HG03558 (cell line): ENCODE measurements at regions not wholly inside any gene's neighbourhood (a gene's known extent, or its start where the extent isn't known, plus 50 kb on each side); places are given as distances from the start of the nearest gene placed in this dataset.
"Not testable (repeated sequence)": the region's sequence is repeated elsewhere in the genome, so short reads cannot be mapped to it uniquely, and the experiment has no call there.

Source experiments
- ATAC-seq: cut with Tn5 transposase; IDR thresholded peaks from one replicate; pipeline ENCODE4 v1.9.1; 2021; ENCODE audit warnings: moderate number of reproducible peaks; ENCODE audit not compliant: unreplicated experiment; ENCODE audit errors: extremely low read depth

DNA sequence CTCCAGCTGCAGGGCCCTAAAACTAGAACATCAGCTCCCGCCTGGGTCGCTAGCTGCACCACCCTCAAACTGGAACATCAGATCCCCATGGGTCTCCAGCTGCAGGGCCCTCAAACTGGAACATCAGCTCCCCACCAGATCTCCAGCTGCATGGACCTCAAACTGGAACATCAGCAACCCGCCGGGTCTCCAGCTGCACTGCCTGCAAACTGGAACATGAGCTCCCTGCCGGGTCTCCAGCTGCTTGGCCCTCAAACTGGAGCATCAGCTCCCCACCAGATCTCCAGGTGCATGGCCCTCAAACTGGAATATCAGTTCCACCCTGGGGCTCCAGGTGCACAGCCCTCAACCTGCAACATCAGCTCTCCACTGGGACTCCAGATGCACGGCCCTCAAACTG lies 82.7 kb downstream of the TFRC start:
- not testable (repeated sequence) for ATAC-seq

DNA sequence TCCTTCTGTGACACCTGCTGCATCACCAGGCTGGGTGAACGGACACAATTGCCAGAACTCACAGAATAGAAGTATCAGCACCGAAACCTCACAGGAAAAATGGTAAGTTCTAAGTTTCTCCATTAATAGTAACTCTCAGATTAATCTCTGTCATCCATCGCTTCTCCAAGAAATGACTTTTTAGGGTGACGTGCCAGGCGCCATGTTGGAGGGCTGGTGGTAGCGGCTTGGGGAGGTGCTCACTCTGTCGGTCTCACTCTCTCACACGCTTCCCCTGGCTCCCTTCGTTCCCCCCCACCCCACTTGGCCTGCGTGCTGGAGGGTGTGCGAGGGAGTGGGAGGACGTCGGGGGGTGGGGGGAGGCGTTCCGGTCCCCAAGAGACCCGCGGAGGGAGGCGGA lies 85.6 kb downstream of the TFRC start:
- not testable (repeated sequence) for ATAC-seq

DNA sequence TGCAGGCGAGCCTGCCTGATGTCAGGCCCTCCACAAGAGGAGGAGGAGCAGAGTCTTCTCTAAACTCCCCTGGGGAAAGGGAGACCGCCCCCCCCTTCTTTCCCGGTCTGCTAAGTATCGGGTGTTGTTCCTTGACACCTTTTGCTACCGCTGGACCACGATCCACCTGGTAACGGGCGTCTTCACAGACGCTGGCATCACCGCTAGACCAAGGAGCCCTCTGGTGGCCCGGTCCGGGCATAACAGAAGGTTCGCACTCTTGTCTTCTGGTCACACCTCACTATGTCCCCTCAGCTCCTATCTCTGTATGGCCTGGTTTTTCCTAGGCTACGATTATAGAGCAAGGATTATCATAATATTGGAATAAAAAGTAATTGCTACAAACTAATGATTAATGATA lies 86.0 kb upstream of the TNK2 start:
- ATAC-seq, result not testable (repeated sequence)

DNA sequence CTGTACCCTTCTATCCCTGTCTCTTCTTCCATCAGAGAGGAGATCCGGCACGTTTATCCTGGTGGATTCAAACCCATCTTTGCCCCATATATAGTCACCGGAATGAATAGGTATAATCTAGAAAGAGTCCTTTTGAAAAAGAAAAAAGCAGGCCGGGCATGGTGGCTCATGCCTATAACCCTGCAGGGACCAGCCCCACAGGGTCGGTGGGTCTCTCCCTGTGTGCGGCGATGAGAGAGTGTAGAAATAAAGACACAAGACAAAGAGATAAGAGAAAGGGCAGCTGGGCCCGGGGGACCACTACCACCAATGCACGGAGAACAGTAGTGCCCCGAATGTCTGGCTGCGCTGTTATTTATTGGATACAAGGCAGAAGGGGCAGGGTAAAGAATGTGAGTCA lies 85.3 kb upstream of the TNK2 start:
- not testable (repeated sequence) for ATAC-seq

DNA sequence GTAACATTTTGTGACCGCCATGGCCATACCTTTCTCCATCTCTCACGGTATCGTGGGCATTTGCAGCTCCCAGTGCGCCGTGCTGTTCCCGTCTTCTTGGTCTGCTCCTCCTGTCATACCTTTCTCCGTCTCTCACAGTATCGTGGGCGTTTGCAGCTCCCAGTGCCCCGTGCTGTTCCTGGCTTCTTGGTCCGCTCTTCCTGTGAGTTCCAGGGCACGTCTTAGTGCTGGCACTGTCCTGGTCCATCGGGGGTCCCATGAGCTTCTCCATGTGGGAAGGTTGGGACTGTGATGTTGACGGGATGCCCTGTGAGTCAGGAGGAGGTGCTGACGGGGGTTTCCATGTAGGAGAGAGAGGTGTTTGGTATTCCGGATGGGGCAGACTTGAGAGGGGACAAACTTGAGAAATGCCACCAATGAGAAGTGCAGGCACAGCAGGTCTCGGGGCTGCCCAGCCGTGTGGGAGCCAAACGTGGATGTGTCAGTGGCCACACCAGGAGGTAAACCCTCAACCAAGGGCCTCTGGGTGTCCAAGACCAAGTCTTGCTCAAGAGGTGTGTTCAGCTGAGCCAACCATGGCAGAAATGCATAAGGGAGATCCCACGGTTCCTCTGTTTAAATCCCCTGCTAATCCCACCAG lies 84.7 kb upstream of the TNK2 start:
- ATAC-seq, result not testable (repeated sequence)

DNA sequence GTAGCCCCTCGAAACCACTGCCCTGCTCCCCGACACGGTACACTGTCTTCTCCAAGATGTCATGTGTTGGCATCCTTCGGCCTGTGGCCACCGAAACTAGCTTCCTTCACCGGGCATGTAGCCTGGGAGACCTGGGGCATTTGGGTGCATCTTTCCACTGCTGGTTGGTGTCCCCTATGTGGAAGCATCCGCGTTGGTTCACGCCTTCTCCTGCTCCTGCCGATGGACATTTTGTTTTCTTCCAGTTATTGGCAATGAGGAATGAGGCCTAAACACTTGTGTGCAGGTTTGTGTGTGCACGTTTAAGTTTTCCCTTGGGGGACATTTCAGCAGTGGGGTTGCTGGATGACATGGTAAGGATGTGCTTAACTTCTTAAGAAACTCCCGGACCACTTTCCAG lies 83.6 kb upstream of the TNK2 start:
- not testable (repeated sequence) for ATAC-seq

DNA sequence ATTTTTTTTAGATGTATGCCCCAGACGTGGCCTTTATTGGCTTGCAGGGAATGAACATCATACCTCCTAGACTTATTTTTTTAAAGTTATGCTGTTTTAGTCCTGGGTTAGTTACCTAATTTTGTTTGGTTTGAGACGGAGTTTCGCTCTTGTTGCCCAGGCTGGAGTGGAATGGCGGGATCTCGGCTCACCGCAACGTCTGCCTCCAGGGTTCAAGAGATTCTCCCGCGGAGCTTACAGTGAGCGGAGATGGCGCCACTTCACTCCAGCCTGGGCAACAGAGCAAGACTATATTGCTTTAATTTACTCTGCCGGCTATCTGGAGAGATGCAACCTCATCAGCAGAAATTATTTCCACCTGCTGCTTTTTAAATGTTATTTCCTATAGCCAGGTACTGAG lies 82.9 kb upstream of the TNK2 start:
- not testable (repeated sequence) for ATAC-seq

DNA sequence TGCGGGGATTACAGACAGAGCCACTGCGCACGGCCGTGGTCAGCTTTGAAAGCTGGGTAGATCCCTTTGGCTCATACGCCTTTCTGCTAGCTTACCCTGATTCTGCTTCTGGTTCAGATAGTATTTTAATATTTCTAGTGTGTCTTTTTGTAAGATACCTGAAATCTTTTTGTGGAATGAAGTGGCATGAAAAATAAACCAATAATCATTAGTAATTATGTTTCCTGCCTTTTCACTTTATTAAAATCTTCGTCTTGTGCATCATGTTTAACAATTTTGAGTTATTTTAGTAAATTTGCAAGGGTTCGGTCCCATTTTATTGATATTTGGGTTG lies 82.5 kb upstream of the TNK2 start:
- ATAC-seq, result not testable (repeated sequence)

DNA sequence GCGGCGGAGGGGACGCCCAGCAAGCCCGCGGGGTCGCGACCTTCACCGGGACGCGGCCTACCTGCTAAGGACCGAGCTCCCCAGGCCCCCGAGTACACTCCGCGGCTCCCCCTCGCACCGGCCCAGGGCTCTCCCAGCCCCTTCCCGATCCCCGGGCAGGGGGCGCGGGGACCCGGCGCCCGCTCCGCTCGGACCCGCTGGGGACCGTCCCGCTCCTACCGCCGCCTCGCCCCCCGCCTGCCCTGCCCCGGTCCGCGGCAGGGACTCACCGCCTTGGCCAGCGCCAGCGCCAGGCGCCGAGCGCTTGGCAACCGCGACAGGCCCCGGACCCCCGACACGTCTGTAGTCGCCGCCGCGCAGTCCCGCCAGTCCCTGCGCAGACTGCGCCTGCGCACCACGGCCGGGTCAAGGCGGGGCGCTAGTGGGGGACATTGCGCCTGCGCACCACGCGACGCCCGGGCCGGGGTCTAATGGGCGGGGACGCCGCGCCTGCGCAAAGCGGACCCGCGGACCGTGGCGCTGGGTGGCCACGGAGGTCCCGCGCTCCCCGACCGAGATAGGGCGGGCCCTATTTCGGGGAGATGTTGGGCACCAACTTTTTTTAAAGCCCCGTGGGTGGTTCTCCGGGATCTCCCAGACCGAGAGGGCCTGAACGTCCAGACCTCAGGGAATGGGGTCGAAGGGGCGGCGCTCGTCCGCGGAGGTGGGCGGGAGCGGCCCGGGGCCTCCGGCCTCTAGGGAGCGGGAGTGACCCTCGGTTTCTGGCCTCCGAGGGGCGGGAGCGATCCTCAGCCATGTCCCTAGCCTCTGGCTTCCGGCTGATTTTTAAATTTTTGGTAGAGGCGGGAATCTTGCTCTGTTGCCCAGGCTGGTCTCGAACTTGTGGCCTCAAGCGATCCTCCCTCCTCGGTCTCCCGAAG lies 81.8 kb upstream of the TNK2 start:
- peak; percentile 51 for ATAC-seq

DNA sequence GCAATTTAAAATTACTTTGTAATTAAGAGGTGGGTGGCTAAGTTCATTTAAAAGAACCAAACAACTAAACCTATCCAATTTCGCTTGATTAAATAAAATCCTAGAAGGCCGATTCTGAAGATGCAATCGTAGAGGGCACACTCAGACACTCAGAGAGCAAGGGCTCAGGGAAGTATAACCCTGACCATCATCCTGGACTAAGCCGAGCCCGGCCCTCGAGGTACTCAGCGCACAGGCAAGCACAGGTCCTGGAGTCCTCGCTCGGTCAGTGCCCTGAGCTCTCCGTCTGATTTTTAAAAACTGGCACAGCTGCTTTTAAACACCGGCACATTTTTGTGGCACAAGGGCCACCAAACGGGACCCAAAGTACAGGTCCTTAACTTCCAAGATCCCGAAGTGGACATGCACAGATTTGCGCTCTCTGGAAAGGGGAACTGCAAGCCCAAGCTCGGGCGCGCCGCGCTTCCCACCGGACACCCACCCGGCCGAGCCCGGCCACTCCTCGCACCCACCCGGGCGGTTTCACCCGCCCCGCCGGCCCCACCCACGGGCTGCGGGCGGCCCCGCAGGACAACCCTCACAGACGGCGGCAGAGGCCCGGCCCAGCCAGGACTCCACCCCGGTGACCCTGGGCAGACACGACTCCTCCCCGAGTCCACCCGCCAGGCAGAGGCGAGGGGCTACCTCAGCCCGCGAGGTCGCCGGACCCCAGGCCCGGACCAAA lies 81.0 kb upstream of the TNK2 start:
- peak; percentile 33 for ATAC-seq

DNA sequence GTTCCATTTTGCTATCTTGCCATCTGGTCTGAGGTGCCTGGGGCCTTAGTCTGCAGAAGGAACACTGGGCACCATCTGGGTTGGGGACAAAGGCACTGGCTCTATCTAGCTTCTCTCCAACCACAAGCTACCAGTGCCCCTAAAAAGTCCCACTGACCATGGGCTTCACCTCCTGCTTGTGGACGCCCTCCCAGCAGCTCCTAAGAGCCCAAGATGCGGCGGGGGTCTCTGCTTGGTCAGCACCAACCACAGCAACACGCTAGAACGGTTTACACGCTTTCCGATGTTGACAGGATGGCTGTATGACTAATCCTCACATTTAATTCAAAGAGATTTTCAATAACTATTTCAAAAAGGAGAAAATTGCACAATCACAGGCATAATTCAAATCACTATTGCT lies 80.4 kb upstream of the TNK2 start:
- not testable (repeated sequence) for ATAC-seq

DNA sequence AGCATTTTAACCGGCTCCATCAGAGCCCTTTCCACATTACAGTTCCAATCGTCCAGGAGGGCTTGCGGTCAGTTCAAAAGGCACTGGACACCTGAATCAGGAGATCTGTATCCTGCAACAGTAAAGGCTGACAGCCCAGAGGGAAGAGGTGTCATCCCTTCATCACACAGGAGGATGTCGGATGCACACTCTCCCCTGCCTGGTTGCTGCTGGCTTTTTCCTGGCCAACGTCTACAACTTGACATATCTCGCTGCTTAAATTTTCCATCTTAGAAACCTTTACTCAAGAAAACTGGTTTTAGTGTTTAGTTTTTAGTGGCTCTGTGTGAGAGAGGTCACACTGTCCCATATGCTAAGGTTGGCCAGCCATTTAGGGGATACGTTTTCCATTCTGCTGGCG lies 78.7 kb upstream of the TNK2 start:
- not testable (repeated sequence) for ATAC-seq

DNA sequence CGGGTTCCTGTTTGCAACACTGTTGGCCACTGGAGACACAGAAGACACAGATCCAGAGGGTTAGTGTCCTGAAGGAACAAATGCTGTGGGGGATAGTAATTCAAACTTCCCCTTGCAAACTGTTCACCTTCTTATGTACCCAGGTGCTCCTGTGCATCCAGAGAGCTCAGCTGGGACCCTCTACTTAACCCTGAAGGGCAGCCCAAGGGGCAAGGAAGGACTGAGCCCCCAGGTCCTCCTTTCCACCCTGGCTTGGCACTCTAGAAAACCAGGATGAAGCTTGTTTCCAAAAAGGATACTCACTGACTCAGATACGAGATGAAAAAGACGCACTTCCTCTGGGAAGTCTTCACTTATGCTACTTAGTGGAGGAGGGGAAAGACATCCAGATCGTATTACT lies 78.2 kb upstream of the TNK2 start:
- ATAC-seq, result not testable (repeated sequence)

DNA sequence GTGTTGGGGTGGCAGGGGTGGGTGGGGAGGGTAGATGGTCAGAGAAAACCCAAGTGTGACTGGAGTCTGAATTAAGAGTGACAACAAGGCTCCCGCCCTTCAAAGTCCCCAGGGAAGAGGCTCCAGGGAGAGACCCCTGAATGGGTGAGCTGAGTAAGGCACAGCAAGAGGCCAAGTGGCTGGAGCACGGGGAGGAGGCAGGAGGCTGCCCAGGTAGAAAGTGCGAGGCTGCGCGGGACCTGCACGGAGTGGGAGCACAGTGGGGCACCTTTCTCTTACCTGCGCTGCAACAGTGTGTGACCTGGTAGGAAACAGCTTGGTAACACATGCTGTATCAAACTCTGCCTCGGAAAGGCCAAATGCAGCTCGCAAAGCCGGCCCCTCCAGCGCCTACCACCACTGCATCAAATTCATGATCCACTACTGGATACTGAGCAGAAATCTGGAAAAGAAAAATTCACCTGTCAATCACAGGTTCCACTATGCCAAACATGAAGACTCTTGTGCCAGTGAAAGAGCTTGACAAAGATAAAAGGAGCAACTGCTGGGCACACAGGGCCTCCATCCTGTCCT lies 77.1 kb upstream of the TNK2 start:
- not testable (repeated sequence) for ATAC-seq

DNA sequence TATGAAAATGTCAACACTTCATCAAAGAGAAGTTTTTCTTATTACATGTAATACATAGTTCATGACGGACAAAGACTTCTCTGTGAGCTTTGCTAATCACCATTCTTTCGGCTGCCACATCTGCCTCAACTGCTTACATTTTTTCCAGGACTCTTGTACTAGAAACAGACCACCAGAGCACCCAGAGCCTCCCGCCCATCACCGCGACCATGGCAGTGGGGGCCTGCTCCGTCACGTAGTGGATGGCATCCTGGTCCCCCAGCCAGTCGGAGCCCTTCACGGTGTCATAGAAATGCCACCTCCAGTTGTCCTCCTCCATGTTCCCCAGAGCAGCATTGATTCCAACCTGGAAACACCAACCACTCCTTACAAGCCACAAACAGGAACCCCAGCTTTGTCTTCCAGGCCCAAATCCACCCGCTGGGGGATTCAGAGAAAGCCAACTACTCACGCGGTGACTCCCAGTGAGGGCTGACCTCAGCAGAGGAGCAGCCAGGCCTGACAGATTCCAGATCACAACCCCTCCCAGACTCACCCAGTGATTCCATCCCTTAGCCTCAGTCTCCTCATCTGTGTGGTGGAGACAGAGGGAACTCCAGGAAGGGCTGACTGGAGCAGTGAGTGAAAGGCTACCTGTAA lies 76.2 kb upstream of the TNK2 start:
- not testable (repeated sequence) for ATAC-seq

DNA sequence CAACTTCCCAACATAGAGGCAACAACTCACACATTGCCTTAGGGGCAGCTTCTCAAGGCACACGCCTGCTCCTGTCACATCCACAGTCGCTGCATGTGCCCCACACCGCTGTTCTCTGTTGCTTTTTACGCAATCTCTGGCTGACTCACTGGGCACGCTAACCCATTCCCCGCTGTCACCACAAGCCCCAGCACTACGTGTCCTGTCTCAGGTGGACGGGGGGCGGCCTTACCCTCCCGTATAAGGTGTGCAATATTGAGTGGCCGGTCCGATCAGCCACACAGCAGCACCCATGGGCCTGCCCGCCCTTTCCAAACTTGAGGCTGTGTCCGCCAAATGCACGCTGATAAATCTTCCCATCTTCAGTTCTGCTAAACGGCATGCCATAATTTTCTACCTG lies 75.5 kb upstream of the TNK2 start:
- ATAC-seq, result not testable (repeated sequence)

DNA sequence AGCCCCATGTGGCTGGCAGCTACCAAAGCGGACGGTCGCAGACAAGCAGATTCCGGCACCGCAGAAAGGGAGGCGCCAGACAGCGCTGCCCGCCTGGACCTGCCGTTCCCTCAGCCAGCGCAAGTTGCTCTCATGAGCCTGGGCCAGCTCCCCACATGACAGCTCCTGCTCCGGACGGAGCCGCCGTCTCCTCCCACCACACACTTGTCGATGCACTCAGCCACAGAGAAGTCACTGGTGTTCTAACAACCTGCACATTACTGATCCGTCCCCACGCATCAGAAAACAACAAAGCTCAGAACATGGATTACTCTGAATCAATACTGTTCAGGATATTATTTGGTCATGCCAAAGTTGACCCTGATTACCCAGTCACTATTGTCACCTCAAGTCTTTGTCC lies 74.4 kb upstream of the TNK2 start:
- not testable (repeated sequence) for ATAC-seq

DNA sequence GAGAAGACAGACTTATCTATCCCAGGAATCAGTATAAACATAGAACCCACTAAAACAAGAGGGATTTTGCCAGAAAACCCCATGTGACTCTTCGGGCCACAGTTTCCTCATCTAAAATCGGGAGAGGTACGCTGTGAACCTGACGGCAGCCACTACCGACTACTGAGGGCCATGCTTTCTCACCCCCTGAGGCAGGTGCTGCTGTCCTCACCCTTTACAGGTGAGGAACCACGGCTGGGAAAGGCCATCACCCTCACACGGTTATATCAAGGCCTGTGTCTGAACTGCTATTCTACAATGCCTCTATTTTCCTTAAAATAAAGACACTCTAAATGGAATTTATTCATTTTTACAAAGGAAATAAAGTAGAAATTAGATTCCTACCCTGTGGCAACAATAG lies 73.4 kb upstream of the TNK2 start:
- ATAC-seq, result not testable (repeated sequence)

DNA sequence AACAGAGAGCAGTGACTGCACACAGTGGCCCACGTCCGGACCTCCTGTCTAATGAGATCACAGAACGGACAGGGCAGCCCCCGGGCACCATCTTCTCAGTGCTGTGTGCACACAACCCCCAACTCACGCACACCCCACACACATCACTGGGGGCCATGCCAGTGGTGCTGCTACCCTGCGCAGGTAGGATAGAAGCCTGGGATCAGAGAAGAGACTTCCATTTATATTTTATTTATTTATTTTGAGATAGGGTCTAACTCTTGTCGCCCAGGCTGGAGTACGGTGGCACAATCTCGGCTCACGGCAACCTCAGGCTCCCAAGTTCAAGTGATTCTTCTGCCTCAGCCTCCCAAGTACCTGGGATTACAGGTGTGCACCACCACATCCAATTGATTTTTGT lies 71.5 kb upstream of the TNK2 start:
- ATAC-seq, result not testable (repeated sequence)

DNA sequence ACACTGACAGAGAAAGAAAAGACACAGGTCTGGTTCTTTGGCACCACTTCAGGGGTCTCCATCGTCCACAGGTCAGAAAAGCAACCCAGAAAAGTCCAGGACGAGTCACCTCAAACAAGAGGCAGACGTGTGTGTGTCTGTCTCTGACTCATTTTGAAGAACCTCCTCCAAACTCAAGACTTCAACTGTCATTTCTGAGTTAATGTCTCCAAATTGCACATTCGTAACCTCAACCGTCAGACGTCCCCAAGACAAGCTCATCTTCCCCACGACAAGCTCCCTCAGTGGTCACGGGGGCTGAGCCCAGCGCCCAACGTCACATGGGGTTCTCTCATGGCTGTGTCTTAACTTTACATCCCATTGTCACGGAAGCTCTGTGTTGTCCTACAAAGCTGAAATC lies 70.2 kb upstream of the TNK2 start:
- ATAC-seq, result not testable (repeated sequence)
